Breast epithelium (tissue), 4 donors: ENCODE measurements at regions not wholly inside any gene's neighbourhood (a gene's known extent, or its start where the extent isn't known, plus 50 kb on each side); places are given as distances from the start of the nearest gene placed in this dataset.
"Not testable (repeated sequence)": the region's sequence is repeated elsewhere in the genome, so short reads cannot be mapped to it uniquely, and the experiment has no call there.

Experiments
- DNase-seq, 2 donors: peaks; one replicate each; pipeline ENCODE4 v3.0.0-alpha.2; 2019; ENCODE audit warnings: low spot score in 2 of 2
- H3K27ac ChIP-seq, 2 donors: fragments of 200-600 bp; sonication (generic) in 1 of 2; one replicate each; pipeline ENCODE4 v1.5.1; 2016 to 2019; ENCODE audit warnings: mild to moderate bottlenecking in 1 of 2
- H3K27me3 ChIP-seq, 2 donors: fragments of 200-600 bp; sonication (generic) in 1 of 2; one replicate each; pipeline versions ENCODE4 v1.5.1 to v1.6.0; 2017 to 2019; ENCODE audit warnings: control low read depth in 1 of 2, mild to moderate bottlenecking in 1 of 2
- H3K36me3 ChIP-seq: fragments of 200-600 bp; one replicate; pipeline ENCODE4 v1.5.1; 2019
- H3K4me1 ChIP-seq, 2 donors: fragments of 200-600 bp; sonication (generic); one replicate each; pipeline ENCODE4 v1.5.1; 2016 to 2019; ENCODE audit warnings: control low read depth in 1 of 2
- H3K4me3 ChIP-seq, 3 donors: fragments of 200-600 bp; sonication (generic); 1 replicate in 2 of 3; 2 replicates in 1 of 3; pipeline ENCODE4 v1.5.1; 2016 to 2019; ENCODE audit warnings: mild to moderate bottlenecking in 3 of 3, moderate library complexity in 2 of 3
- H3K9me3 ChIP-seq, 2 donors: fragments of 200-600 bp; sonication (generic) in 1 of 2; one replicate each; pipeline ENCODE4 v1.5.1; 2016 to 2019; ENCODE audit warnings: control low read depth in 1 of 2
- CTCF ChIP-seq, 3 donors: fragments of 450-650 bp; IDR thresholded peaks; one replicate each; pipeline ENCODE4 v1.5.1; 2016 to 2017; ENCODE audit warnings: antibody characterized with exemption in 3 of 3, mild to moderate bottlenecking in 3 of 3, moderate library complexity in 3 of 3
- POLR2A ChIP-seq: fragments of 450-650 bp; IDR thresholded peaks from one replicate; pipeline ENCODE4 v1.6.1; 2016; ENCODE audit warnings: antibody characterized with exemption, mild to moderate bottlenecking, moderate library complexity
- POLR2AphosphoS5 ChIP-seq, 3 donors: sonication (generic); formaldehyde crosslinking; IDR thresholded peaks; one replicate each; pipeline ENCODE4 v1.6.1; 2017; ENCODE audit warnings: antibody characterized with exemption in 3 of 3
- intact Hi-C: fragments of 100-400 bp; cut with DNase I; formaldehyde crosslinking; loops from one replicate; pipeline ENCODE4 v1.15.1; 2023; ENCODE audit warnings: low total_unique reads

- H3K4me3 ChIP-seq, result no peak overlapping the region
- H3K27ac ChIP-seq, result no peak overlapping the region
- no peak for DNase-seq
- TF ChIP-seq POLR2AphosphoS5 (IDR thresholded peaks at IDR 0.05), result no peak
- TF ChIP-seq POLR2A, result no peak
- TF ChIP-seq CTCF (IDR thresholded peaks at IDR 0.05), result peak in 2 of 3 donors; percentile 37 to 52
- no peaks in the 10 kb centered on the region for H3K36me3 ChIP-seq
- peaks cover 0 to 7% of the 10 kb centered on the region in 2 donors for H3K9me3 ChIP-seq
- H3K27me3 ChIP-seq, result no peaks in the 10 kb centered on the region
- no peaks in the 10 kb centered on the region for H3K4me1 ChIP-seq
- intact Hi-C loops, result no loop called here
Observed at GRCh38 chr1:101567582-101568189, 330.9 kb downstream of the S1PR1 start.

- no peak for DNase-seq
- TF ChIP-seq POLR2AphosphoS5 (IDR thresholded peaks at IDR 0.05), result no peak
- no peak for TF ChIP-seq CTCF (IDR thresholded peaks at IDR 0.05)
- no peak for TF ChIP-seq POLR2A
- no peak overlapping the region for H3K27ac ChIP-seq
- H3K9me3 ChIP-seq, result no peaks in the 10 kb centered on the region
- no peak overlapping the region for H3K4me3 ChIP-seq
- H3K4me1 ChIP-seq, result no peaks in the 10 kb centered on the region
- H3K27me3 ChIP-seq, result no peaks in the 10 kb centered on the region
- no peaks in the 10 kb centered on the region for H3K36me3 ChIP-seq
- intact Hi-C loops, result no loop called here
Observed at GRCh38 chr1:101587741-101588140, 350.9 kb downstream of the S1PR1 start.

GRCh38 chr1:101588677-101589076 is 351.9 kb downstream of the S1PR1 start:
- H3K27me3 ChIP-seq, result no peaks in the 10 kb centered on the region
- H3K27ac ChIP-seq, result no peak overlapping the region
- DNase-seq, result no peak
- H3K4me1 ChIP-seq, result no peaks in the 10 kb centered on the region
- no peak overlapping the region for H3K4me3 ChIP-seq
- H3K9me3 ChIP-seq, result no peaks in the 10 kb centered on the region
- no peak for TF ChIP-seq POLR2AphosphoS5 (IDR thresholded peaks at IDR 0.05)
- no peak for TF ChIP-seq POLR2A
- no peak for TF ChIP-seq CTCF (IDR thresholded peaks at IDR 0.05)
- H3K36me3 ChIP-seq, result no peaks in the 10 kb centered on the region
- intact Hi-C loops, result no loop called here

- H3K36me3 ChIP-seq, result no peaks in the 10 kb centered on the region
- intact Hi-C loops, result no loop called here
- H3K9me3 ChIP-seq, result no peaks in the 10 kb centered on the region
- no peak for DNase-seq
- H3K4me3 ChIP-seq, result no peak overlapping the region
- no peaks in the 10 kb centered on the region for H3K27me3 ChIP-seq
- TF ChIP-seq POLR2A (no peak), CTCF (IDR thresholded peaks at IDR 0.05) (no peak), POLR2AphosphoS5 (IDR thresholded peaks at IDR 0.05) (no peak)
- no peaks in the 10 kb centered on the region for H3K4me1 ChIP-seq
- no peak overlapping the region for H3K27ac ChIP-seq
Observed at GRCh38 chr1:101592845-101593244, 356.0 kb downstream of the S1PR1 start.

- Histone ChIP-seq H3K9me3 (no peaks in the 10 kb centered on the region), H3K4me1 (no peaks in the 10 kb centered on the region), H3K4me3 (no peak overlapping the region), H3K27me3 (no peaks in the 10 kb centered on the region), H3K36me3 (no peaks in the 10 kb centered on the region), H3K27ac (no peak overlapping the region)
- TF ChIP-seq POLR2AphosphoS5 (IDR thresholded peaks at IDR 0.05) (no peak), CTCF (IDR thresholded peaks at IDR 0.05) (no peak), POLR2A (no peak)
- DNase-seq, result no peak
- intact Hi-C loops, result no loop called here
Observed at GRCh38 chr1:101595881-101596374, 359.1 kb downstream of the S1PR1 start.

GRCh38 chr1:101600615-101601014 is 363.8 kb downstream of the S1PR1 start:
- intact Hi-C loops, H3K4me3 ChIP-seq, H3K27me3 ChIP-seq: not testable (repeated sequence)

More at GRCh38 chr1:101600615-101601014, 363.8 kb downstream of the S1PR1 start:
- H3K9me3 ChIP-seq, H3K27ac ChIP-seq, H3K4me1 ChIP-seq, DNase-seq, H3K36me3 ChIP-seq: not testable (repeated sequence)
